VCaP (cell line): ENCODE measurements at regions not wholly inside any gene's neighbourhood (a gene's known extent, or its start where the extent isn't known, plus 50 kb on each side); places are given as distances from the start of the nearest gene placed in this dataset.

Experiments
- H3K27ac ChIP-seq: fragments of 450-650 bp; 2 replicates; pipeline ENCODE4 v1.5.1; 2017
- TF ChIP-seq, protein P1 (sequence below): fragments of 450-650 bp; conservative IDR thresholded peaks from 2 replicates; pipeline ENCODE4 v1.5.1; 2017; ENCODE audit warnings: mild to moderate bottlenecking, moderate library complexity

DNA sequence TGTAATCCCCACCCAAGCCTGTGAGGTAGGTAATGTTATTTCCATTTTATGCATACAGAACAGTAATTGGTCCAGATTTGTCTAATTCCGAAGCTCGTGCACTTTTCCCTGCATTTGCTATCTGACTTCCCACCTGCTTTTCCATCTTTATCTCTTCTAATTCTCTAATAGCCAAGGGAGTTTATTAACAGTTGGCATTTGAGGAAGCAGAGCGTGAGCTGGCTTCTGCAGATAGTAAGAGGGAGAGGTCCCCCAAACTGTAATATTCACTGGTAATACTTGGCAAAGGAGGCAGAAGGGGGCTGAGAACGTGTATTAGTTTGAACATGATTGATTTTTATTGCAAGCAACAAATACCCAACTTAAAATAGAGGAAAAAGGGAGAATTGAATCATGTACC, 110.8 kb upstream of the SPON1 start:
- TF ChIP-seq, protein P1, sequence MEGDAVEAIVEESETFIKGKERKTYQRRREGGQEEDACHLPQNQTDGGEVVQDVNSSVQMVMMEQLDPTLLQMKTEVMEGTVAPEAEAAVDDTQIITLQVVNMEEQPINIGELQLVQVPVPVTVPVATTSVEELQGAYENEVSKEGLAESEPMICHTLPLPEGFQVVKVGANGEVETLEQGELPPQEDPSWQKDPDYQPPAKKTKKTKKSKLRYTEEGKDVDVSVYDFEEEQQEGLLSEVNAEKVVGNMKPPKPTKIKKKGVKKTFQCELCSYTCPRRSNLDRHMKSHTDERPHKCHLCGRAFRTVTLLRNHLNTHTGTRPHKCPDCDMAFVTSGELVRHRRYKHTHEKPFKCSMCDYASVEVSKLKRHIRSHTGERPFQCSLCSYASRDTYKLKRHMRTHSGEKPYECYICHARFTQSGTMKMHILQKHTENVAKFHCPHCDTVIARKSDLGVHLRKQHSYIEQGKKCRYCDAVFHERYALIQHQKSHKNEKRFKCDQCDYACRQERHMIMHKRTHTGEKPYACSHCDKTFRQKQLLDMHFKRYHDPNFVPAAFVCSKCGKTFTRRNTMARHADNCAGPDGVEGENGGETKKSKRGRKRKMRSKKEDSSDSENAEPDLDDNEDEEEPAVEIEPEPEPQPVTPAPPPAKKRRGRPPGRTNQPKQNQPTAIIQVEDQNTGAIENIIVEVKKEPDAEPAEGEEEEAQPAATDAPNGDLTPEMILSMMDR = no peak
- H3K27ac ChIP-seq = no peak overlapping the region

DNA sequence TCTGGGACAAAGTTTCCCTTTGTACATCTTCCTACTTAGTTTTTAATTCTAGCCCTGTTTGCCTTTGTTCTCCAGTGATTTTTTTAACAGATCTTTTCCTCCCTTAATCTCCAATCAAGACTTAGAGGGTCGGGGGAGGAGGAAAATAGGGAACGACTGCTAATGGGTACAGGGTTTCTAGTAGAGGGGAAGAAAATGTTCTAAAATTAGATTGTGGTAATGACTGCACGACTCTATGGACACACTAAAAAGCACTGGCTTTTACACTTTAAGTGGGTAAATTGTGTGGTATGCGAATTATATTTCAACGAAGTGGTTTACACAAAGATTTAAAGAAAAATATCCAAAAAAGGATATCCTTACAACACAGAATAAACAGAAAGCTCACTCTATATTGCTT, 110.0 kb upstream of the SPON1 start:
- TF ChIP-seq, protein P1 = no peak
- no peak overlapping the region for H3K27ac ChIP-seq

DNA sequence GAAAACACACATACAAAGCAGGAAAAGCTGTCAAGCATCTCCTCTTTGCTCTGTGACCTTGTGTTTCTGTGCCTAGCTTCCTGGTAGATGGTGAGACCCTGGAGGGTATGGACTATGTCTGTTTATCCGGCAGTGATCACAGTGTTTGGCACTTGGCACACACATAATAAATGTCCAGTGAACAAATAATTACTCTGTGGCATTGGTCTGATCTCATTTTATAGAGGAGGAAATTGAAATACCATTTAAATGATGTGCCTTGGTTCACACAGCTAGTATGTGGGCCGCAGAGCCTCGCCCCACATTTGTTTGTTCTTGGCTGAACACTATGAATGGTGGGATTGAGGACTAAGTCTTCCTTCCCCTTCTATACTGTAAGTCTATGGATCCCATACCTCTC, 104.7 kb upstream of the SPON1 start:
- H3K27ac ChIP-seq = peak overlapping the region; percentile 43
- TF ChIP-seq, protein P1 = no peak

DNA sequence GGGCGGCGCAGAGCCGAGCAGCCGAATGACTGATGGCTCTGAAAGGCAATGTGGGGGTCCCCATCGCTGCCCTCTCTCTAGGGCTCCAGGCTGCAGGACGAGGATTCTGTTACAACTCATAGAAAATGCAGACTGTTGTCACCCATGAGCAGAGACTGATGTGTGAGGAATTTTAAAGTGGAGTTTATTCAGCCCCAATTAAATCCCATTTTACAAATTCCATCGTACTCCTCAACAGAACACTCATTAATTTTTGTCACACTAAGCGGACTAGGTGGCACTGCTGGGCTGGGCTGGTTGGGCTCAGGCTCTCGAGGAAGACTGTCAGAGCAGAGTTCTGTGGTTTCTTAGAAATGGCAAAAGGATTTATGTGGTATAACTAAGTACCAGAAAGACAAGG, 102.6 kb upstream of the SPON1 start:
- TF ChIP-seq, protein P1 = no peak

DNA sequence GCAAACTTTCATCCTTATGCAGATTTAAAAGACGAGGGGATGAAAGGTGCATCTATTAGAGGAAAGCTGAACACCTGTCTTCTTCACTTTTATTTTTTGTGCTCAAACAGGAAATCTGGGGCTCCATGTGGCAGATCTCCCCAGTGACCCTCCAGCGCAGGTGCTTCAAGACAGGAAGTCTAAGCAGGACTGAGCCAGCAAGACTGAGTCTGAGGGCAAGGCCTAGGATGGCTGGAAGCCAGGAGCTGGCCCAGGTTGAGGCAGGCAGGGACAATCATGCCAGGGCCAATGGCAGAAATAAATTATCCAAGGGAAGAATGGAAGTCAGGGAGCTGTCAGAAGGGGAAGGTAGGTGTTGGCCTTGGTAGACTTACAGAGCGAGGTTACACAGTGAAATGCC, 101.1 kb upstream of the SPON1 start:
- TF ChIP-seq, protein P1 = no peak
- no peak overlapping the region for H3K27ac ChIP-seq

More for the DNA sequence above, 102.6 kb upstream of the SPON1 start:
- H3K27ac ChIP-seq = no peak overlapping the region

DNA sequence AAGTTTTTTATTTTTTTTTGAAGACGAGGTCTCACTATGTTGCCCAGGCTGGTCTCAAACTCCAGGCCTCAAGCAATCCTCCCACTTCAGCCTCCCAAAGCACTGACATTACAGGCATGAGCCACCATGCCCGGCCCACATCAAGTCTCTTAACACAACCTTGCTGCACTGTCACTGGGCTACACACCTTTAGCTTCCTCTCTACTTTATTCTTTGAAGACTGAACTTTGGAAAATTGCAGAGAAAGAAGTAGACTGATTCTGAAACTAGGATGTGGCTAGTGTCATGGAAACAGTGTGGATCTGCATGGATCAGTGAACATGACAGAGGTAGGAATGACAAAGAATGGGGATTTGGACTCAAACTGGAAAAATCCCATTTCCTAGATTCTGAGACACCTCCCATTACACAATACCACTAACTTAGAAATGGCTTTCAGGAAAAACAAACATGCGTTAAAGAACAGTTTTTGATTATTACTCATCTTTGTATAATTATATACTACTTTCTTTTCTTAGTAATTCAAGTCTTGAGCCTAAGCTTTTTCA, 99.6 kb upstream of the SPON1 start:
- TF ChIP-seq, protein P1 = no peak
- no peak overlapping the region for H3K27ac ChIP-seq

DNA sequence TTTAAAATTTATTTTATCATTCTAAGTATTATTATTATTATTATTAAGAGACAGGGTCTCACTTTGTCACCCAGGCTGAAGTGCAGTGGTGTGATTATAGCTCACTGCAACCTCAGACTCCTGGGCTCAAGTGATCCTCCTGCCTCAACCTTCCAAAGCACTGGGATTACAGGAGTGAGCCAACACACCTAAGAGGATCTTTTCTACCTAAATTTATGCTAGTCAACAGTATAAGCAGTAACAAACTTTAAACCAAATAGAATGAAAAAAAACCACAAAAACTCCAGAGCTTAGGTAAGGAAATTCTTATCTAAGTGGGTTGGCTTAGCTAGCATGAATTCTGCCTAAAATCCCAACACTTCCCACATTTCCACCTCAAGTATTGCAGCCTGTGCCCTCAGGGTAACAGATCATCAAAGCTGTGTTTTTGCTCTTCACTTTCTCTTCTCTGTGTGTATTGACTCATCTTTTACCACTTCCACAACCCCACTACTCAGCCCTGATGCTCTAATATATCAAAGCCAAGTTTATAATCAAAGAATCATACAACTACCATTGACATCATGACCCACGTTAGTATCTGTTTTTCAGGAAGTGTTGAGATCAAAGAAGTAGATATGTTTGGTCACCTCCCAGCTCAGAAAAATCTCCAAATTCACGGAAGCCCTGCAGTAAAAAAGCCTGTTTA, 93.7 kb upstream of the SPON1 start:
- TF ChIP-seq, protein P1 = no peak
- H3K27ac ChIP-seq = no peak overlapping the region
